HG03571 (cell line): ENCODE measurements at regions not wholly inside any gene's neighbourhood (a gene's known extent, or its start where the extent isn't known, plus 50 kb on each side); places are given as distances from the start of the nearest gene placed in this dataset.

Experiments used
- ATAC-seq: cut with Tn5 transposase; IDR thresholded peaks from one replicate; pipeline ENCODE4 v1.9.1; 2021; ENCODE audit not compliant: unreplicated experiment

GRCh38 chr18:32544088-32544487 is 73.4 kb upstream of the GAREM1 start:
- ATAC-seq: no peak

- no peak for ATAC-seq
Observed at GRCh38 chr18:32542221-32542798, 71.6 kb upstream of the GAREM1 start.

- no peak for ATAC-seq
Observed at GRCh38 chr18:32530947-32531651, 60.4 kb upstream of the GAREM1 start.

- ATAC-seq: no peak
Observed at GRCh38 chr18:32529722-32530420, 59.2 kb upstream of the GAREM1 start.

GRCh38 chr18:32520771-32521170 is 50.1 kb upstream of the GAREM1 start:
- ATAC-seq: no peak
